ENCODE measurements at regions not wholly inside any gene's neighbourhood (a gene's known extent, or its start where the extent isn't known, plus 50 kb on each side); places are given as distances from the start of the nearest gene placed in this dataset.

DNA sequence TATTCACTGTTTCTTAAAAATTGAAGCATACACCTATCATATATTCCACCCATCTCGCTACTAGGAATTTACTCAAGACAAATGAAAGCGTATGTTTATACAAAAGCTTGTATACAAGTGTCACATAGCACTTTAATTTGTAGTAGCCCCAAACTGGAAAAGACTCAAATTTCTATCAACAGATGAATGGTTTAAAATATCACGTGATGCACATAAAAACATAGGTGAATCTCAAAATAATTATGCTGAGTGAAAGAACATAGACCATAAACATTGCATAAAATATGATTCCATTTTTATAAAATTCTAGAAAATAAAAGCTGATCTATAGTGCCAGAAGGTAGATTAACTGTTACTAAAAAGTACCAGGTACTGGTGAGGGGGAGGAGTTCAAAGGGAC is 392.9 kb upstream of the LRATD1 start:
- TF ChIP-seq CTCF (IDR thresholded peaks at IDR 0.05), result no peak
- no peak for TF ChIP-seq POLR2A (IDR thresholded peaks at IDR 0.05)

Measured in body of pancreas (tissue), 4 donors.